Neural progenitor cell (in vitro differentiated cells): ENCODE measurements at regions not wholly inside any gene's neighbourhood (a gene's known extent, or its start where the extent isn't known, plus 50 kb on each side); places are given as distances from the start of the nearest gene placed in this dataset.

Experiments used
- CTCF ChIP-seq: fragments of 200-600 bp; sonication (generic); IDR thresholded peaks from 2 replicates; pipeline ENCODE4 v1.5.1; 2017; ENCODE audit warnings: antibody characterized with exemption, mild to moderate bottlenecking
- EZH2 ChIP-seq: fragments of 200-600 bp; sonication (generic); IDR thresholded peaks from 2 replicates; pipeline ENCODE4 v1.6.1; 2017; ENCODE audit warnings: antibody characterized with exemption, mild to moderate bottlenecking, moderate library complexity

DNA sequence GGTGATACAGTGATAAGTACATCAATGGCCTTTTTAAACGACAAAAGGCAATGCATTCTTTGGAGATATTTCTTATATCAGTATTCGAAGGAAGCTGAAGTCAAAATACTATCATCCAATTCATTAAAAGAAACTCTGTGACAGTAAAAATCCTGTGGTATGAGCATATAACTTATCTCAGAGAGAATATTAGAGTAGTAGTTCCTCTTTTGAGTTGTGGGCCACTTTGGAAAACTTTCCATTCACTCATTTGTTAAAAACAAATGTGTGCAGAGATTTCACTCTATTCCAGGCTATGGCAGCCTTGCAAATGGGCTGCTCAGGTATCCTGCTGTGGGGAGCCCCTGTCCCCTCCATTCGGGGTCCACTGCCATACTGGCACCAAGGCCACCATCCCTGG, 55.3 kb upstream of the ZNF438 start:
- TF ChIP-seq CTCF (no peak), EZH2 (no peak)
